ENCODE measurements at regions not wholly inside any gene's neighbourhood (a gene's known extent, or its start where the extent isn't known, plus 50 kb on each side); places are given as distances from the start of the nearest gene placed in this dataset.

- TF ChIP-seq, protein P1, sequence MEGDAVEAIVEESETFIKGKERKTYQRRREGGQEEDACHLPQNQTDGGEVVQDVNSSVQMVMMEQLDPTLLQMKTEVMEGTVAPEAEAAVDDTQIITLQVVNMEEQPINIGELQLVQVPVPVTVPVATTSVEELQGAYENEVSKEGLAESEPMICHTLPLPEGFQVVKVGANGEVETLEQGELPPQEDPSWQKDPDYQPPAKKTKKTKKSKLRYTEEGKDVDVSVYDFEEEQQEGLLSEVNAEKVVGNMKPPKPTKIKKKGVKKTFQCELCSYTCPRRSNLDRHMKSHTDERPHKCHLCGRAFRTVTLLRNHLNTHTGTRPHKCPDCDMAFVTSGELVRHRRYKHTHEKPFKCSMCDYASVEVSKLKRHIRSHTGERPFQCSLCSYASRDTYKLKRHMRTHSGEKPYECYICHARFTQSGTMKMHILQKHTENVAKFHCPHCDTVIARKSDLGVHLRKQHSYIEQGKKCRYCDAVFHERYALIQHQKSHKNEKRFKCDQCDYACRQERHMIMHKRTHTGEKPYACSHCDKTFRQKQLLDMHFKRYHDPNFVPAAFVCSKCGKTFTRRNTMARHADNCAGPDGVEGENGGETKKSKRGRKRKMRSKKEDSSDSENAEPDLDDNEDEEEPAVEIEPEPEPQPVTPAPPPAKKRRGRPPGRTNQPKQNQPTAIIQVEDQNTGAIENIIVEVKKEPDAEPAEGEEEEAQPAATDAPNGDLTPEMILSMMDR (conservative IDR thresholded peaks at IDR 0.05; ENCODE audit: low read length): no peak
- no peak for TF ChIP-seq EZH2phosphoT487 (IDR thresholded peaks at IDR 0.05; ENCODE audit: borderline replicate concordance)
These were observed 231.9 kb upstream of the TUT7 start for GRCh38 chr9:86586144-86586494.

All from Loucy (cell line).